ENCODE measurements at regions not wholly inside any gene's neighbourhood (a gene's known extent, or its start where the extent isn't known, plus 50 kb on each side); places are given as distances from the start of the nearest gene placed in this dataset.
"Not testable (repeated sequence)": the region's sequence is repeated elsewhere in the genome, so short reads cannot be mapped to it uniquely, and the experiment has no call there.

GRCh38 chr17:30668360-30669181, 155.9 kb downstream of the CRLF3 start:
- not testable (repeated sequence) for DNase-seq

GRCh38 chr17:30667657-30668359, 156.7 kb downstream of the CRLF3 start:
- not testable (repeated sequence) for H3K9me3 ChIP-seq, H3K36me3 ChIP-seq, H3K27me3 ChIP-seq, H3K4me1 ChIP-seq
- H3K4me3 ChIP-seq: peak overlapping the region; percentile 39 to 55 (median 46)
- H3K27ac ChIP-seq: peak overlapping the region in 2 of 4 donors; percentile 36 to 55
- DNase-seq: peak in 1 of 3 donors; percentile 48

More at GRCh38 chr17:30668360-30669181, 155.9 kb downstream of the CRLF3 start:
- H3K4me3 ChIP-seq: peak overlapping the region in 2 of 4 donors; percentile 39 to 51
- not testable (repeated sequence) for H3K36me3 ChIP-seq, H3K4me1 ChIP-seq, H3K9me3 ChIP-seq, H3K27ac ChIP-seq, H3K27me3 ChIP-seq

DNA sequence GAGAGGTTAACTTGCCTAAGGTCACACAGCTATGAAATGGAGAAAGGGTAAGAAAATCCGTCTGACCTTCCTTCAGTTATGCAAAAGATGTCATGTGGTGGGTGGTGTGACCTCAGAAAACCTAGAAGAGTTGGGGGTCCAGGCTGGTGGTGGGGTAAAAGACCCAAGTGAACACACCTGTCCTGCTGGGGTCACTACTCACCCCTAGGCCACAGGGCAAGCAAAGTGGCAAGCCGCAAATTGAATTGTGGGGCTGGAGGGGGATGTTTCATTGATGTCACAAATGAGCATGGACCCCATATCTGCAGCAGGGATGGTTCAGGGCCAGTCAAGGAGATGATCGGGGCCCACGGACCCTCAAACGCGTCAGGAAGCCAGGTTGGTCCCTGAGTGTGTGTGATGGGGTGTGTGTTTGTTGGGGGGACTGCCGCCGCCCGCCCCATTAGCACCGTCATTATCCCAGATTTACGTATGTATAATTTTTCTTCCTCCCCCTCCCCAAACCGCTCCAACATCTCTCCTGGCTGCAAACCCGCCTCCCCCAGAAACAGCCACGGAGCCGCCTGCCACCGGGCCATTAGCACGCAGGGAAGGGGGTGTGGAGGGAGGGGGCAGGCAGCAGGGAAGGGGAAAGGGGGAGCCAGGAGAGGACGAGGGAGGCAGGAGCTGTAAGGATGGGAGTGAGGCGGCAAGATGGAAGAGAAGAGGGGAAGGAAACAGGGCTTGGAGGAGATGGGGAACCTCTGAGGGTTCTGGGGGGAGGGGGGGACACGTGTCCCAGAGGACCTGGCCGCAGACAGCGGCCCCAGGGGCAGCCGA, 157.4 kb downstream of the CRLF3 start:
- H3K9me3 ChIP-seq, DNase-seq, H3K36me3 ChIP-seq, H3K4me1 ChIP-seq, H3K27ac ChIP-seq, H3K27me3 ChIP-seq: not testable (repeated sequence)
- H3K4me3 ChIP-seq: peak overlapping the region; percentile 39 to 55 (median 46)

- not testable (repeated sequence) for H3K27ac ChIP-seq, H3K27me3 ChIP-seq, H3K9me3 ChIP-seq, H3K4me3 ChIP-seq, H3K4me1 ChIP-seq, DNase-seq, H3K36me3 ChIP-seq
Observed at GRCh38 chr17:30663727-30664455, 160.6 kb downstream of the CRLF3 start.

DNA sequence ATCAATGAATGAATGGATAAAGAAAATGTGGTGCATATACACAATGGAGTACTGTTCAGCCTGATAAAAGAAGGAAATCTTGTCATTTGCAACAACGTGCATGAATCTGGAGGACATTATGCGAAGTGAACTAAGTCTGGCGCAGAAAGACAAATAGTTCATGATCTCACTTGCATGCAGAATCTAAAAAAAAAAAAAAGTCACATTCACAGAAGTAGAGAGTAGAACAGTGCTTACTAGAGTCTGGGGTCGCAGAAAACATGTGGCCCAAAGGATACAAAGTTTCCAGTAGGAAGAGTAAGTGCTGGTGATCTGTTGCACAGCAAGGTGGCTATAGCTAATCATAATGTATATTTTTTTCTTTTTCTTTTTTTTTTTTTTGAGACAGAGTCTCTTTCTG, 167.3 kb downstream of the CRLF3 start:
- H3K27me3 ChIP-seq, H3K36me3 ChIP-seq, H3K27ac ChIP-seq, H3K4me3 ChIP-seq, H3K4me1 ChIP-seq, H3K9me3 ChIP-seq, DNase-seq: not testable (repeated sequence)

- H3K36me3 ChIP-seq, DNase-seq, H3K27me3 ChIP-seq, H3K27ac ChIP-seq, H3K4me1 ChIP-seq, H3K9me3 ChIP-seq, H3K4me3 ChIP-seq: not testable (repeated sequence)
Observed at GRCh38 chr17:30653038-30653437, 171.5 kb downstream of the CRLF3 start.

GRCh38 chr17:30650149-30650548, 172.9 kb downstream of the GOSR1 start:
- H3K4me3 ChIP-seq, H3K9me3 ChIP-seq, H3K4me1 ChIP-seq, H3K36me3 ChIP-seq, H3K27me3 ChIP-seq, DNase-seq, H3K27ac ChIP-seq: not testable (repeated sequence)

GRCh38 chr17:30648015-30648620, 170.9 kb downstream of the GOSR1 start:
- H3K9me3 ChIP-seq, H3K27ac ChIP-seq, DNase-seq, H3K4me3 ChIP-seq, H3K4me1 ChIP-seq, H3K27me3 ChIP-seq, H3K36me3 ChIP-seq: not testable (repeated sequence)

DNA sequence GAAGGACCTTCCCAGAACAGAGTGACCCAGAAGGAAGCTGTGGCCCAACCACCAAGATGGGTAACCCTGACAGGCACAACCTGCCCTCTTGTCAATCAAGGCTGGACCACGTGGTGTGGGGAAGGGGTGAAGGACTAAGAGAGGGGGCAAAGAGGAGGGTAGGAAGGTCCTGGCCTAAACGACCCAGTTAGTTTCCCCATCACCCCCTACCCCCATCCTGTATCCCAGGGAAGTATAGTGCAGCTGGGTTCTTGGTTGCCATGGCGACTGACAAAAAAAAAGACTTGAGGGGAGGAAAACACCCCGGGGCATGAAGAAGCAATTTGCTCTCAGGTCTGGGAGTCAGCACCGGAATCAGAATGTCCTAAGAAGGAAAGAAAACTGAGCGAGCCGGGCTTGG, 168.7 kb downstream of the GOSR1 start:
- H3K4me1 ChIP-seq, H3K4me3 ChIP-seq, DNase-seq, H3K27ac ChIP-seq, H3K36me3 ChIP-seq, H3K9me3 ChIP-seq, H3K27me3 ChIP-seq: not testable (repeated sequence)

DNA sequence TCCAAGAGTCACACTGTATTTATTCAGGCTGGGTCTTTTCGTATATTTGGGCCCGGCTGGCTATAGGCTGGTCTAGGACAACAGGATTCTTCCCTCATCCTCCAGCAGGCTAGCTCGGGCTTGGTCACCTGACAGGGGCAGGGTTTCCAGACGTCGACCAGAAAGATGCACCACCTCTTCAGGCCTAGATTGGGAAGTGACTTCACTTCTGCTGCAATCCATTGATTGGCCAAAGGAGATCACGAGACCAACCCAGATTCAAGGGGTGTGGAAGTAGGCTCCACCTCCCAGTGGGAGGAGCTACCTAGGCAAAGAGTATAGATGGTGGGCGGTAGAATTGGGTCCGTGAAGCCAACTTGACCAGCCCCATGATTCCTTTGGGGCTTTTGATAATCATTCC, 167.5 kb downstream of the GOSR1 start:
- not testable (repeated sequence) for H3K27ac ChIP-seq, H3K9me3 ChIP-seq, H3K27me3 ChIP-seq, H3K4me3 ChIP-seq, DNase-seq, H3K36me3 ChIP-seq, H3K4me1 ChIP-seq

DNA sequence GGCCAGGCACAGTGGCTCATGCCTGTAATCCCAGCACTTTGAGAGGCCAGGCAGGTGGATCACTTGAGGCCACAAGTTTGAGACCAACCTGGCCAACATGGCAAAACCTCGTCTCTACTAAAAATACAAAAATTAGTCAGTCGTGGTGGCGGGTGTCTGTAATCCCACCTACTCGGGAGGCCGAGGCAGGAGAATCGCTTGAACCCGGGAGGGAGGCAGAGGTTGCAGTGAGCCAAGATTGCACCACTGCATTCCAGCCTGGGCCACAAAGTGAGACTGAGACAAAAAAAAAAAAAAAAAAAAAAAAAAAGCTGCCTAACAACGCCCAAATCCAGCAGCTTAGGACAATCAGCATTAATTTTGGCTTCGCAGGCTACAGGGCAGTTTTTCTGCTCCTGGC, 167.1 kb downstream of the GOSR1 start:
- DNase-seq, H3K4me3 ChIP-seq, H3K27ac ChIP-seq, H3K36me3 ChIP-seq, H3K4me1 ChIP-seq, H3K9me3 ChIP-seq, H3K27me3 ChIP-seq: not testable (repeated sequence)

DNA sequence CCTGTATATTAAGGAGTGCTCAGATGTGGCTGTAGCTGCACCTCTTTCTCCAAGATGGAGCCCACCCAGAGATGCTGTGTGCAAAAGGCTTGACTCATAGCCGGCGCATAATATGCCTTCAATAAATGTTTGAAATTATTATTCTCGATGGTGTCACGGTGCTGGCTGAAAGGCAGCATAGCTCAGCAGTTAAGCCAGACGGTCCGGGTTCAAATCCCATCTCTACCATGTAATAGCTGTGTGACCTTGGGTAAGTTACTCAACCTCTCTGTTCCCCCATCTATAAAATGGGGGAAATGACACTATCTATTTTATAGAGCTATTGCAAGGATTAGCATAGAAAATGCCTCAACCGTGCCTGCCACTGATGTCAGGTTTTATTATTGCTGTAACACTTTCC, 164.2 kb downstream of the GOSR1 start:
- not testable (repeated sequence) for H3K9me3 ChIP-seq, H3K4me1 ChIP-seq, H3K27ac ChIP-seq, H3K4me3 ChIP-seq, DNase-seq, H3K36me3 ChIP-seq, H3K27me3 ChIP-seq

GRCh38 chr17:30639391-30639790, 162.2 kb downstream of the GOSR1 start:
- not testable (repeated sequence) for H3K36me3 ChIP-seq, H3K9me3 ChIP-seq, H3K4me3 ChIP-seq, H3K27me3 ChIP-seq, H3K4me1 ChIP-seq, H3K27ac ChIP-seq, DNase-seq

- H3K4me3 ChIP-seq, H3K27ac ChIP-seq, H3K9me3 ChIP-seq, DNase-seq, H3K4me1 ChIP-seq, H3K27me3 ChIP-seq, H3K36me3 ChIP-seq: not testable (repeated sequence)
Observed at GRCh38 chr17:30638968-30639367, 161.8 kb downstream of the GOSR1 start.
